WTC11 (cell line): ENCODE measurements at regions not wholly inside any gene's neighbourhood (a gene's known extent, or its start where the extent isn't known, plus 50 kb on each side); places are given as distances from the start of the nearest gene placed in this dataset.

ENCODE experiments used
- ATAC-seq: fragments of 200-7000 bp; cut with Tn5 transposase; 2 replicates; pipeline ENCODE4 v1.10.0; 2021; ENCODE audit warnings: mild to moderate bottlenecking, moderate library complexity
- CTCF ChIA-PET: fragments of 300-600 bp; sonication (Branson Sonifier 250); formaldehyde crosslinking; loops from one replicate; lab custom pipeline; 2021; ENCODE audit warnings: antibody characterized with exemption; lab: Charles Lee
- POLR2A ChIA-PET: fragments of 350-600 bp; sonication (Branson Sonifier 250); formaldehyde crosslinking; loops from one replicate; lab custom pipeline; 2021; ENCODE audit warnings: antibody characterized with exemption; lab: Charles Lee
- DNase-seq: peaks from one replicate; pipeline ENCODE4 v3.0.0; 2021; ENCODE audit warnings: low spot score
- H3K27ac Mint-ChIP-seq: 2 replicates; pipeline ENCODE4 v1.8.0; 2021; ENCODE audit warnings: mixed read lengths
- H3K27me3 Mint-ChIP-seq: 2 replicates; pipeline ENCODE4 v1.8.0; 2021; ENCODE audit warnings: low read depth, mild to moderate bottlenecking, moderate library complexity, mixed read lengths
- H3K36me3 Mint-ChIP-seq: 2 replicates; pipeline ENCODE4 v1.8.0; 2021; ENCODE audit warnings: mixed read lengths
- H3K4me1 Mint-ChIP-seq: 2 replicates; pipeline ENCODE4 v1.8.0; 2022; ENCODE audit warnings: mixed read lengths
- H3K4me3 Mint-ChIP-seq: 2 replicates; pipeline ENCODE4 v1.8.0; 2021; ENCODE audit warnings: mild to moderate bottlenecking, moderate library complexity, mixed read lengths
- H3K9me3 Mint-ChIP-seq: 2 replicates; pipeline ENCODE4 v1.8.0; 2021; ENCODE audit warnings: mixed read lengths
- ATF1 ChIP-seq: sonication (generic); formaldehyde crosslinking; IDR thresholded peaks from 2 replicates; pipeline ENCODE4 v1.8.1; 2023; ENCODE audit warnings: mild to moderate bottlenecking, moderate library complexity, missing genetic modification reagents
- CREM ChIP-seq: sonication (generic); formaldehyde crosslinking; IDR thresholded peaks from 2 replicates; pipeline ENCODE4 v1.8.1; 2022; ENCODE audit warnings: mild to moderate bottlenecking, missing genetic modification reagents, moderate library complexity
- ESRRA ChIP-seq: sonication (generic); formaldehyde crosslinking; IDR thresholded peaks from 2 replicates; pipeline ENCODE4 v1.8.1; 2022; ENCODE audit warnings: mild to moderate bottlenecking, missing genetic modification reagents, borderline replicate concordance
- NFE2L1 ChIP-seq: sonication (generic); formaldehyde crosslinking; IDR thresholded peaks from 2 replicates; pipeline ENCODE4 v1.8.1; 2023; ENCODE audit warnings: missing genetic modification reagents
- NFYB ChIP-seq: sonication (generic); formaldehyde crosslinking; conservative IDR thresholded peaks from 2 replicates; pipeline ENCODE4 v1.8.0; 2022; ENCODE audit warnings: low read depth, missing genetic modification reagents
- PRRX2 ChIP-seq: fragments of 250-450 bp; sonication (Bioruptor Pico); IDR thresholded peaks from 2 replicates; pipeline ENCODE4 v1.8.0; 2021; ENCODE audit warnings: mild to moderate bottlenecking
- RELA ChIP-seq: sonication (generic); formaldehyde crosslinking; IDR thresholded peaks from 2 replicates; pipeline ENCODE4 v1.8.1; 2022; ENCODE audit warnings: missing genetic modification reagents, mild to moderate bottlenecking, borderline replicate concordance
- ZBTB21 ChIP-seq: sonication (generic); formaldehyde crosslinking; IDR thresholded peaks from 2 replicates; pipeline ENCODE4 v1.8.1; 2023; ENCODE audit warnings: mild to moderate bottlenecking, missing genetic modification reagents, borderline replicate concordance
- ZNF138 ChIP-seq: sonication (generic); formaldehyde crosslinking; conservative IDR thresholded peaks from 2 replicates; pipeline ENCODE4 v1.8.1; 2022; ENCODE audit warnings: mild to moderate bottlenecking, moderate library complexity, missing genetic modification reagents
- ZNF232 ChIP-seq: sonication (generic); formaldehyde crosslinking; IDR thresholded peaks from 2 replicates; pipeline ENCODE4 v1.8.0; 2022; ENCODE audit warnings: mild to moderate bottlenecking, missing genetic modification reagents
- ZNF512 ChIP-seq: sonication (generic); formaldehyde crosslinking; IDR thresholded peaks from 2 replicates; pipeline ENCODE4 v1.8.1; 2022; ENCODE audit warnings: missing genetic modification reagents, borderline replicate concordance
- TF ChIP-seq, protein P1 (sequence below): sonication (generic); formaldehyde crosslinking; conservative IDR thresholded peaks from 2 replicates; pipeline ENCODE4 v1.8.1; 2022; ENCODE audit warnings: mild to moderate bottlenecking, missing genetic modification reagents
- TF ChIP-seq, protein P2 (sequence below): sonication (generic); formaldehyde crosslinking; IDR thresholded peaks from 2 replicates; pipeline ENCODE4 v1.8.1; 2023; ENCODE audit warnings: mild to moderate bottlenecking, missing genetic modification reagents, borderline replicate concordance
- TF ChIP-seq, protein P3 (sequence below): sonication (generic); formaldehyde crosslinking; conservative IDR thresholded peaks from 2 replicates; pipeline ENCODE4 v1.8.1; 2023; ENCODE audit warnings: mild to moderate bottlenecking, low read depth, missing genetic modification reagents, moderate library complexity
- TF ChIP-seq, protein P4 (sequence below): fragments of 250-450 bp; sonication (Bioruptor Pico); IDR thresholded peaks from 2 replicates; pipeline ENCODE4 v1.9.0; 2021; ENCODE audit warnings: moderate library complexity, mild to moderate bottlenecking, inconsistent platforms, borderline replicate concordance

- TF ChIP-seq CREM (CRISPR knock-in tag) (no peak), ESRRA (no peak)
These were observed 696.5 kb downstream of the EFNA5 start (continued) for GRCh38 chr5:106974272-106974671.

GRCh38 chr5:106966686-106967315, 703.9 kb downstream of the EFNA5 start:
- Mint-ChIP-seq H3K27ac (no peak overlapping the region), H3K9me3 (peaks cover 19% of the 10 kb centered on the region), H3K27me3 (no peaks in the 10 kb centered on the region), H3K36me3 (peaks cover 37% of the 10 kb centered on the region), H3K4me3 (no peak overlapping the region), H3K4me1 (peaks cover 17% of the 10 kb centered on the region)
- ChIA-PET CTCF (no interaction called here), POLR2A (no interaction called here)
- TF ChIP-seq, protein P1, sequence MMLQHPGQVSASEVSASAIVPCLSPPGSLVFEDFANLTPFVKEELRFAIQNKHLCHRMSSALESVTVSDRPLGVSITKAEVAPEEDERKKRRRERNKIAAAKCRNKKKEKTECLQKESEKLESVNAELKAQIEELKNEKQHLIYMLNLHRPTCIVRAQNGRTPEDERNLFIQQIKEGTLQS (CRISPR knock-in tag), result no peak
- TF ChIP-seq, protein P2, sequence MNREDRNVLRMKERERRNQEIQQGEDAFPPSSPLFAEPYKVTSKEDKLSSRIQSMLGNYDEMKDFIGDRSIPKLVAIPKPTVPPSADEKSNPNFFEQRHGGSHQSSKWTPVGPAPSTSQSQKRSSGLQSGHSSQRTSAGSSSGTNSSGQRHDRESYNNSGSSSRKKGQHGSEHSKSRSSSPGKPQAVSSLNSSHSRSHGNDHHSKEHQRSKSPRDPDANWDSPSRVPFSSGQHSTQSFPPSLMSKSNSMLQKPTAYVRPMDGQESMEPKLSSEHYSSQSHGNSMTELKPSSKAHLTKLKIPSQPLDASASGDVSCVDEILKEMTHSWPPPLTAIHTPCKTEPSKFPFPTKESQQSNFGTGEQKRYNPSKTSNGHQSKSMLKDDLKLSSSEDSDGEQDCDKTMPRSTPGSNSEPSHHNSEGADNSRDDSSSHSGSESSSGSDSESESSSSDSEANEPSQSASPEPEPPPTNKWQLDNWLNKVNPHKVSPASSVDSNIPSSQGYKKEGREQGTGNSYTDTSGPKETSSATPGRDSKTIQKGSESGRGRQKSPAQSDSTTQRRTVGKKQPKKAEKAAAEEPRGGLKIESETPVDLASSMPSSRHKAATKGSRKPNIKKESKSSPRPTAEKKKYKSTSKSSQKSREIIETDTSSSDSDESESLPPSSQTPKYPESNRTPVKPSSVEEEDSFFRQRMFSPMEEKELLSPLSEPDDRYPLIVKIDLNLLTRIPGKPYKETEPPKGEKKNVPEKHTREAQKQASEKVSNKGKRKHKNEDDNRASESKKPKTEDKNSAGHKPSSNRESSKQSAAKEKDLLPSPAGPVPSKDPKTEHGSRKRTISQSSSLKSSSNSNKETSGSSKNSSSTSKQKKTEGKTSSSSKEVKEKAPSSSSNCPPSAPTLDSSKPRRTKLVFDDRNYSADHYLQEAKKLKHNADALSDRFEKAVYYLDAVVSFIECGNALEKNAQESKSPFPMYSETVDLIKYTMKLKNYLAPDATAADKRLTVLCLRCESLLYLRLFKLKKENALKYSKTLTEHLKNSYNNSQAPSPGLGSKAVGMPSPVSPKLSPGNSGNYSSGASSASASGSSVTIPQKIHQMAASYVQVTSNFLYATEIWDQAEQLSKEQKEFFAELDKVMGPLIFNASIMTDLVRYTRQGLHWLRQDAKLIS (CRISPR knock-in tag), result no peak
- no peak for TF ChIP-seq ZNF512 (CRISPR knock-in tag)
- TF ChIP-seq ZNF138, result no peak
- TF ChIP-seq NFYB (CRISPR knock-in tag), result no peak
- TF ChIP-seq NFE2L1 (CRISPR knock-in tag), result no peak
- no peak for TF ChIP-seq ZBTB21 (CRISPR knock-in tag)
- TF ChIP-seq, protein P3, sequence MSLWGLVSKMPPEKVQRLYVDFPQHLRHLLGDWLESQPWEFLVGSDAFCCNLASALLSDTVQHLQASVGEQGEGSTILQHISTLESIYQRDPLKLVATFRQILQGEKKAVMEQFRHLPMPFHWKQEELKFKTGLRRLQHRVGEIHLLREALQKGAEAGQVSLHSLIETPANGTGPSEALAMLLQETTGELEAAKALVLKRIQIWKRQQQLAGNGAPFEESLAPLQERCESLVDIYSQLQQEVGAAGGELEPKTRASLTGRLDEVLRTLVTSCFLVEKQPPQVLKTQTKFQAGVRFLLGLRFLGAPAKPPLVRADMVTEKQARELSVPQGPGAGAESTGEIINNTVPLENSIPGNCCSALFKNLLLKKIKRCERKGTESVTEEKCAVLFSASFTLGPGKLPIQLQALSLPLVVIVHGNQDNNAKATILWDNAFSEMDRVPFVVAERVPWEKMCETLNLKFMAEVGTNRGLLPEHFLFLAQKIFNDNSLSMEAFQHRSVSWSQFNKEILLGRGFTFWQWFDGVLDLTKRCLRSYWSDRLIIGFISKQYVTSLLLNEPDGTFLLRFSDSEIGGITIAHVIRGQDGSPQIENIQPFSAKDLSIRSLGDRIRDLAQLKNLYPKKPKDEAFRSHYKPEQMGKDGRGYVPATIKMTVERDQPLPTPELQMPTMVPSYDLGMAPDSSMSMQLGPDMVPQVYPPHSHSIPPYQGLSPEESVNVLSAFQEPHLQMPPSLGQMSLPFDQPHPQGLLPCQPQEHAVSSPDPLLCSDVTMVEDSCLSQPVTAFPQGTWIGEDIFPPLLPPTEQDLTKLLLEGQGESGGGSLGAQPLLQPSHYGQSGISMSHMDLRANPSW, result no peak
- DNase-seq (no peak), ATAC-seq (no peak)

- TF ChIP-seq, protein P4, sequence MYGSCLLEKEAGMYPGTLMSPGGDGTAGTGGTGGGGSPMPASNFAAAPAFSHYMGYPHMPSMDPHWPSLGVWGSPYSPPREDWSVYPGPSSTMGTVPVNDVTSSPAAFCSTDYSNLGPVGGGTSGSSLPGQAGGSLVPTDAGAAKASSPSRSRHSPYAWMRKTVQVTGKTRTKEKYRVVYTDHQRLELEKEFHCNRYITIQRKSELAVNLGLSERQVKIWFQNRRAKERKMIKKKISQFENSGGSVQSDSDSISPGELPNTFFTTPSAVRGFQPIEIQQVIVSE (CRISPR knock-in tag), result no peak
- no peak for TF ChIP-seq ATF1
- no peak for TF ChIP-seq ZNF232
- TF ChIP-seq RELA, result no peak
- no peak for TF ChIP-seq CREM (CRISPR knock-in tag)
- TF ChIP-seq PRRX2 (CRISPR knock-in tag), result no peak
- Mint-ChIP-seq H3K4me1 (peaks cover 11% of the 10 kb centered on the region), H3K27ac (no peak overlapping the region), H3K9me3 (peaks cover 19% of the 10 kb centered on the region), H3K4me3 (no peak overlapping the region), H3K27me3 (no peaks in the 10 kb centered on the region), H3K36me3 (peaks cover 38% of the 10 kb centered on the region)
- ATAC-seq (no peak), DNase-seq (no peak)
- POLR2A ChIA-PET, result no interaction called here
- CTCF ChIA-PET, result no interaction called here
These were observed 706.6 kb downstream of the EFNA5 start for GRCh38 chr5:106964132-106964531.
